Mesendoderm (in vitro differentiated cells): ENCODE measurements at regions not wholly inside any gene's neighbourhood (a gene's known extent, or its start where the extent isn't known, plus 50 kb on each side); places are given as distances from the start of the nearest gene placed in this dataset.

Experiments used
- DNase-seq: peaks from one replicate; pipeline ENCODE4 v3.0.0; 2013
- H2AK5ac ChIP-seq: 2 replicates; pipeline ENCODE4 v1.6.1; 2013; ENCODE audit warnings: low read length, inconsistent platforms
- H2BK120ac ChIP-seq: 2 replicates; pipeline ENCODE4 v1.6.1; 2013; ENCODE audit warnings: low read depth, mild to moderate bottlenecking, low read length, moderate library complexity, mixed read lengths
- H2BK15ac ChIP-seq: replicated peaks from 2 replicates; pipeline ENCODE4 v1.6.1; 2013; ENCODE audit warnings: low read depth, mild to moderate bottlenecking, moderate library complexity
- H2BK5ac ChIP-seq: 2 replicates; pipeline ENCODE4 v1.6.1; 2013; ENCODE audit warnings: low read length, inconsistent platforms
- H3K18ac ChIP-seq: 2 replicates; pipeline ENCODE4 v1.6.1; 2013; ENCODE audit warnings: mild to moderate bottlenecking, low read length, mixed read lengths
- H3K23ac ChIP-seq: one replicate; pipeline ENCODE4 v1.6.1; 2013; ENCODE audit warnings: low read length
- H3K27ac ChIP-seq: 2 replicates; pipeline ENCODE4 v1.5.1; 2013; ENCODE audit warnings: low read depth, mild to moderate bottlenecking, inconsistent platforms, low read length, moderate library complexity
- H3K27me3 ChIP-seq: 2 replicates; pipeline ENCODE4 v1.6.1; 2013; ENCODE audit warnings: low read length, control low read depth, mild to moderate bottlenecking, inconsistent platforms; ENCODE audit not compliant: insufficient read depth, poor library complexity
- H3K36me3 ChIP-seq: 2 replicates; pipeline ENCODE4 v1.6.1; 2013; ENCODE audit warnings: low read length, inconsistent platforms; ENCODE audit not compliant: control insufficient read depth, insufficient read depth
- H3K4ac ChIP-seq: one replicate; pipeline ENCODE4 v1.6.1; 2013; ENCODE audit warnings: low read depth, mild to moderate bottlenecking, low read length, moderate library complexity
- H3K4me1 ChIP-seq: 2 replicates; pipeline ENCODE4 v1.6.1; 2013; ENCODE audit warnings: low read depth, low read length, inconsistent platforms; ENCODE audit not compliant: control insufficient read depth
- H3K4me2 ChIP-seq: 2 replicates; pipeline ENCODE4 v1.6.1; 2013; ENCODE audit warnings: low read length
- H3K4me3 ChIP-seq: 2 replicates; pipeline ENCODE4 v1.5.1; 2013; ENCODE audit warnings: mild to moderate bottlenecking, low read length
- H3K56ac ChIP-seq: one replicate; pipeline ENCODE4 v1.6.1; 2013; ENCODE audit warnings: low read length
- H3K79me1 ChIP-seq: 2 replicates; pipeline ENCODE4 v1.6.1; 2013; ENCODE audit warnings: low read length, inconsistent platforms
- H3K79me2 ChIP-seq: 2 replicates; pipeline ENCODE4 v1.6.1; 2013; ENCODE audit warnings: mild to moderate bottlenecking, low read length; ENCODE audit not compliant: control insufficient read depth, insufficient read depth
- H3K9ac ChIP-seq: 2 replicates; pipeline ENCODE4 v1.6.1; 2013; ENCODE audit warnings: low read length, inconsistent platforms
- H4K5ac ChIP-seq: one replicate; pipeline ENCODE4 v1.6.1; 2013; ENCODE audit warnings: low read length
- H4K8ac ChIP-seq: one replicate; pipeline ENCODE4 v1.6.1; 2013; ENCODE audit warnings: low read depth, mild to moderate bottlenecking, control low read depth, low read length, moderate library complexity
- WGBS: extraction: QIAGEN DNeasy Blood & Tissue Kit; methylation state at CpG from one replicate; pipeline ENCODE4 v1.1.7; 2013; ENCODE audit warnings: low lambda C conversion rate, missing lambda C conversion rate; ENCODE audit not compliant: insufficient coverage; ENCODE audit errors: extremely low coverage; 5-methylcytosine and 5-hydroxymethylcytosine counted together

- H3K18ac ChIP-seq: no peak overlapping the region
- no peaks in the 10 kb centered on the region for H3K79me2 ChIP-seq
- H4K5ac ChIP-seq: no peak overlapping the region
- peak; percentile 66 for DNase-seq
- no peaks in the 10 kb centered on the region for H3K27me3 ChIP-seq
- H2BK120ac ChIP-seq: no peak overlapping the region
- H3K36me3 ChIP-seq: no peaks in the 10 kb centered on the region
- no peak overlapping the region for H3K27ac ChIP-seq
- H3K9ac ChIP-seq: no peak overlapping the region
- H3K4me2 ChIP-seq: no peak overlapping the region
- H3K4ac ChIP-seq: no peak overlapping the region
- H3K4me1 ChIP-seq: no peaks in the 10 kb centered on the region
- H3K79me1 ChIP-seq: no peaks in the 10 kb centered on the region
- H3K56ac ChIP-seq: no peak overlapping the region
- H3K23ac ChIP-seq: no peak overlapping the region
- no CpG with 5 or more reads among the region's 1 CpG for WGBS
- no peak overlapping the region for H3K4me3 ChIP-seq
- H2BK5ac ChIP-seq: no peak overlapping the region
- H2AK5ac ChIP-seq: no peak overlapping the region
- no peak overlapping the region for H4K8ac ChIP-seq
- H2BK15ac ChIP-seq: no peak overlapping the region
Measured at GRCh38 chr10:84944187-84944586, 615.8 kb downstream of the CCSER2 start.

GRCh38 chr10:84945791-84946190 is 617.4 kb downstream of the CCSER2 start:
- Histone ChIP-seq H3K4me1 (no peaks in the 10 kb centered on the region), H3K18ac (no peak overlapping the region), H3K27me3 (no peaks in the 10 kb centered on the region), H3K23ac (no peak overlapping the region), H3K9ac (no peak overlapping the region), H3K36me3 (no peaks in the 10 kb centered on the region), H3K79me1 (no peaks in the 10 kb centered on the region), H3K4ac (no peak overlapping the region), H3K4me2 (no peak overlapping the region), H3K4me3 (no peak overlapping the region), H3K27ac (no peak overlapping the region), H2AK5ac (no peak overlapping the region), H3K79me2 (no peaks in the 10 kb centered on the region), H2BK120ac (no peak overlapping the region), H3K56ac (no peak overlapping the region), H2BK5ac (no peak overlapping the region), H4K5ac (no peak overlapping the region), H4K8ac (no peak overlapping the region), H2BK15ac (no peak overlapping the region)
- no CpG with 5 or more reads among the region's 1 CpG for WGBS
- no peak for DNase-seq

GRCh38 chr10:84946904-84947303 is 618.5 kb downstream of the CCSER2 start:
- H3K36me3 ChIP-seq: no peaks in the 10 kb centered on the region
- H3K79me2 ChIP-seq: no peaks in the 10 kb centered on the region
- no peak overlapping the region for H2BK5ac ChIP-seq
- H3K4me3 ChIP-seq: no peak overlapping the region
- no peak overlapping the region for H2BK120ac ChIP-seq
- H2AK5ac ChIP-seq: no peak overlapping the region
- no peak overlapping the region for H3K27ac ChIP-seq
- no CpG with 5 or more reads among the region's 3 CpGs for WGBS
- no peak overlapping the region for H3K56ac ChIP-seq
- no peak for DNase-seq
- no peaks in the 10 kb centered on the region for H3K4me1 ChIP-seq
- no peaks in the 10 kb centered on the region for H3K79me1 ChIP-seq
- no peak overlapping the region for H3K9ac ChIP-seq
- H2BK15ac ChIP-seq: no peak overlapping the region
- H3K4me2 ChIP-seq: no peak overlapping the region
- no peak overlapping the region for H3K18ac ChIP-seq
- no peak overlapping the region for H3K23ac ChIP-seq
- H3K4ac ChIP-seq: no peak overlapping the region
- H3K27me3 ChIP-seq: no peaks in the 10 kb centered on the region
- no peak overlapping the region for H4K8ac ChIP-seq
- H4K5ac ChIP-seq: no peak overlapping the region

- no peak overlapping the region for H3K27ac ChIP-seq
- H3K23ac ChIP-seq: no peak overlapping the region
- H2BK5ac ChIP-seq: no peak overlapping the region
- H3K9ac ChIP-seq: no peak overlapping the region
- H3K56ac ChIP-seq: no peak overlapping the region
- H3K27me3 ChIP-seq: no peaks in the 10 kb centered on the region
- peak; percentile 37 for DNase-seq
- H2AK5ac ChIP-seq: no peak overlapping the region
- no peaks in the 10 kb centered on the region for H3K79me2 ChIP-seq
- no peak overlapping the region for H3K4me3 ChIP-seq
- no peak overlapping the region for H3K18ac ChIP-seq
- no peak overlapping the region for H4K5ac ChIP-seq
- no peak overlapping the region for H2BK120ac ChIP-seq
- H3K4me2 ChIP-seq: no peak overlapping the region
- no peaks in the 10 kb centered on the region for H3K4me1 ChIP-seq
- H3K4ac ChIP-seq: no peak overlapping the region
- no peaks in the 10 kb centered on the region for H3K36me3 ChIP-seq
- WGBS: no CpG with 5 or more reads among the region's 2 CpGs
- no peak overlapping the region for H4K8ac ChIP-seq
- no peaks in the 10 kb centered on the region for H3K79me1 ChIP-seq
- no peak overlapping the region for H2BK15ac ChIP-seq
Measured at GRCh38 chr10:84948644-84949043, 620.3 kb downstream of the CCSER2 start.

- H3K18ac ChIP-seq: no peak overlapping the region
Measured at GRCh38 chr10:84951616-84952015, 623.2 kb downstream of the CCSER2 start.

GRCh38 chr10:84957427-84957826 is 629.0 kb downstream of the CCSER2 start:
- Histone ChIP-seq H3K27me3 (no peaks in the 10 kb centered on the region), H3K36me3 (no peaks in the 10 kb centered on the region), H3K9ac (no peak overlapping the region), H3K56ac (no peak overlapping the region), H3K4me2 (no peak overlapping the region), H3K4me3 (no peak overlapping the region), H2AK5ac (no peak overlapping the region), H4K8ac (no peak overlapping the region), H3K4me1 (peaks cover 9% of the 10 kb centered on the region), H3K27ac (no peak overlapping the region), H3K23ac (no peak overlapping the region), H2BK120ac (peak overlapping the region; percentile 85), H3K79me2 (no peaks in the 10 kb centered on the region), H2BK15ac (no peak overlapping the region), H3K18ac (peak overlapping the region; percentile 95), H3K4ac (peak overlapping the region; percentile 71), H2BK5ac (peak overlapping the region; percentile 56), H3K79me1 (no peaks in the 10 kb centered on the region), H4K5ac (no peak overlapping the region)
- DNase-seq: peak; percentile 87

More at GRCh38 chr10:84951616-84952015, 623.2 kb downstream of the CCSER2 start:
- no peaks in the 10 kb centered on the region for H3K79me2 ChIP-seq
- H2BK120ac ChIP-seq: no peak overlapping the region
- WGBS: no CpG with 5 or more reads among the region's 2 CpGs
- H3K4me2 ChIP-seq: no peak overlapping the region
- no peak overlapping the region for H4K8ac ChIP-seq
- no peaks in the 10 kb centered on the region for H3K79me1 ChIP-seq
- H3K9ac ChIP-seq: no peak overlapping the region
- no peaks in the 10 kb centered on the region for H3K4me1 ChIP-seq
- no peaks in the 10 kb centered on the region for H3K27me3 ChIP-seq
- no peak overlapping the region for H3K4me3 ChIP-seq
- H4K5ac ChIP-seq: no peak overlapping the region
- no peaks in the 10 kb centered on the region for H3K36me3 ChIP-seq
- H2AK5ac ChIP-seq: no peak overlapping the region
- H3K4ac ChIP-seq: no peak overlapping the region
- H3K23ac ChIP-seq: no peak overlapping the region
- H3K27ac ChIP-seq: no peak overlapping the region
- H3K56ac ChIP-seq: no peak overlapping the region
- no peak overlapping the region for H2BK15ac ChIP-seq
- DNase-seq: no peak
- no peak overlapping the region for H2BK5ac ChIP-seq
